SK-N-SH (cell line): ENCODE measurements at regions not wholly inside any gene's neighbourhood (a gene's known extent, or its start where the extent isn't known, plus 50 kb on each side); places are given as distances from the start of the nearest gene placed in this dataset.

Source experiments
- CTCF ChIA-PET: fragments of 300-600, 350-600 bp; formaldehyde crosslinking; extraction: SDS; loops from one replicate; lab custom pipeline; 2021; lab: Yijun Ruan, JAX
- POLR2A ChIA-PET: fragments of 350-600 bp; sonication (Branson Sonifier 250); formaldehyde crosslinking; extraction: SDS; loops from one replicate; lab custom pipeline; 2020; ENCODE audit warnings: antibody characterized with exemption, inconsistent platforms; lab: Yijun Ruan, JAX
- DNase-seq: peaks from one replicate; pipeline ENCODE4 v3.0.0; 2012
- H2AFZ ChIP-seq: fragments of 200-600 bp; sonication (generic); 2 replicates; pipeline ENCODE4 v1.8.1; 2016; ENCODE audit warnings: antibody characterized with exemption, mild to moderate bottlenecking, low read depth
- H3F3A ChIP-seq: fragments of 200-600 bp; sonication (generic); replicated peaks from 2 replicates; pipeline ENCODE3; 2016; ENCODE audit warnings: antibody characterized with exemption, mild to moderate bottlenecking; ENCODE audit not compliant: insufficient read depth
- H3K27ac ChIP-seq, 2 experiments: fragments of 200-500 bp in 1 of 2; fragments of 200-600 bp in 1 of 2; sonication (Bioruptor generic) in 1 of 2; sonication (generic), shearing (Covaris generic) in 1 of 2; 2 replicates each; pipeline versions ENCODE4 v1.5.1 to v1.6.1; 2014 to 2016; ENCODE audit warnings: low read depth in 2 of 2, inconsistent platforms in 1 of 2, low read length in 1 of 2, mild to moderate bottlenecking in 1 of 2, mixed read lengths in 1 of 2
- H3K27me3 ChIP-seq: fragments of 200-600 bp; sonication (generic), shearing (Covaris generic); 2 replicates; pipeline ENCODE4 v1.6.1; 2016; ENCODE audit warnings: mixed run types; ENCODE audit not compliant: insufficient read depth
- H3K36me3 ChIP-seq, 2 experiments: fragments of 200-500 bp in 1 of 2; fragments of 200-600 bp in 1 of 2; sonication (Bioruptor generic) in 1 of 2; sonication (generic) in 1 of 2; replicated peaks in 1 of 2; 2 replicates each; pipeline versions ENCODE3 to v1.5.1; 2014 to 2016; ENCODE audit warnings: low read length in 1 of 2, mild to moderate bottlenecking in 1 of 2; ENCODE audit not compliant: insufficient read depth in 2 of 2, control insufficient read depth in 1 of 2
- H3K4me1 ChIP-seq, 2 experiments: fragments of 200-500 bp in 1 of 2; fragments of 200-600 bp in 1 of 2; sonication (Bioruptor generic) in 1 of 2; sonication (generic), shearing (Covaris generic) in 1 of 2; 2 replicates each; pipeline versions ENCODE4 v1.5.1 to v1.6.1; 2014 to 2016; ENCODE audit warnings: low read depth in 1 of 2, low read length in 1 of 2, mixed run types in 1 of 2; ENCODE audit not compliant: insufficient read depth in 2 of 2, control insufficient read depth in 1 of 2
- H3K4me2 ChIP-seq: fragments of 200-600 bp; sonication (generic), shearing (Covaris generic); 2 replicates; pipeline ENCODE4 v1.6.1; 2017; ENCODE audit warnings: mixed run types
- H3K4me3 ChIP-seq, 2 experiments: fragments of 200-500 bp in 1 of 2; fragments of 200-600 bp in 1 of 2; sonication (Bioruptor generic) in 1 of 2; sonication (generic), shearing (Covaris generic) in 1 of 2; 2 replicates each; pipeline versions ENCODE4 v1.5.1 to v1.8.1; 2014 to 2016; ENCODE audit warnings: low read depth in 2 of 2, inconsistent platforms in 1 of 2, low read length in 1 of 2, mild to moderate bottlenecking in 1 of 2, mixed read lengths in 1 of 2, moderate library complexity in 1 of 2
- H3K79me2 ChIP-seq: fragments of 200-600 bp; sonication (generic); 2 replicates; pipeline ENCODE4 v1.8.1; 2017; ENCODE audit warnings: mild to moderate bottlenecking; ENCODE audit not compliant: insufficient read depth
- H3K9ac ChIP-seq: fragments of 200-600 bp; sonication (generic); 2 replicates; pipeline ENCODE4 v1.6.1; 2017; ENCODE audit warnings: mixed run types
- H3K9me2 ChIP-seq: fragments of 200-600 bp; sonication (generic); 2 replicates; pipeline ENCODE4 v1.6.1; 2017; ENCODE audit warnings: mixed run types
- H3K9me3 ChIP-seq: fragments of 200-600 bp; sonication (generic); 2 replicates; pipeline ENCODE4 v1.6.1; 2017; ENCODE audit warnings: mixed run types, mild to moderate bottlenecking, moderate library complexity
- H4K20me1 ChIP-seq: fragments of 200-600 bp; sonication (generic); 2 replicates; pipeline ENCODE4 v1.6.1; 2017; ENCODE audit warnings: mild to moderate bottlenecking, mixed run types; ENCODE audit not compliant: insufficient read depth
- CTCF ChIP-seq: fragments of 200-600 bp; sonication (generic); IDR thresholded peaks from 2 replicates; pipeline ENCODE4 v1.6.1; 2017; ENCODE audit warnings: antibody characterized with exemption, mild to moderate bottlenecking, moderate library complexity
- ELF1 ChIP-seq: IDR thresholded peaks from 2 replicates; pipeline ENCODE4 v1.4.0; 2012
- EZH2phosphoT487 ChIP-seq: fragments of 200-600 bp; sonication (generic); IDR thresholded peaks from 2 replicates; pipeline ENCODE4 v1.6.1; 2017; ENCODE audit warnings: low read depth, mixed run types, mild to moderate bottlenecking, antibody characterized with exemption, moderate library complexity, borderline replicate concordance
- FOSL2 ChIP-seq: IDR thresholded peaks from 2 replicates; pipeline ENCODE4 v1.4.0; 2012; ENCODE audit warnings: low read depth, mild to moderate bottlenecking, moderate library complexity, borderline replicate concordance
- FOXJ3 ChIP-seq: sonication (generic); formaldehyde crosslinking; IDR thresholded peaks from 2 replicates; pipeline ENCODE4 v1.5.1; 2020; ENCODE audit warnings: mild to moderate bottlenecking, missing genetic modification reagents
- GABPA ChIP-seq: IDR thresholded peaks from 2 replicates; pipeline ENCODE4 v1.4.0; 2012; ENCODE audit warnings: low read depth, mild to moderate bottlenecking
- MEF2A ChIP-seq: IDR thresholded peaks from 2 replicates; pipeline ENCODE4 v1.4.0; 2012; ENCODE audit warnings: low read depth, borderline replicate concordance
- MXI1 ChIP-seq: IDR thresholded peaks from 2 replicates; pipeline ENCODE4 v1.6.1; 2012; ENCODE audit warnings: mild to moderate bottlenecking, low read depth, low read length, improper control_type of control experiment
- NRF1 ChIP-seq: IDR thresholded peaks from 2 replicates; pipeline ENCODE4 v1.6.1; 2012; ENCODE audit warnings: low read depth, mild to moderate bottlenecking, low read length
- POLR2AphosphoS5 ChIP-seq: IDR thresholded peaks from 2 replicates; pipeline ENCODE4 v1.6.1; 2012; ENCODE audit warnings: low read depth, low read length
- RCOR1 ChIP-seq: fragments of 150-350 bp; IDR thresholded peaks from 2 replicates; pipeline ENCODE4 v1.6.1; 2017; ENCODE audit warnings: antibody characterized with exemption, low read length
- REST ChIP-seq: IDR thresholded peaks from 2 replicates; pipeline ENCODE4 v1.6.1; 2012; ENCODE audit warnings: mild to moderate bottlenecking, low read depth, low read length, moderate library complexity
- RFX5 ChIP-seq: IDR thresholded peaks from 2 replicates; pipeline ENCODE4 v1.6.1; 2012; ENCODE audit warnings: mild to moderate bottlenecking, improper control_type of control experiment, low read length
- RXRA ChIP-seq: IDR thresholded peaks from 2 replicates; pipeline ENCODE4 v1.4.0; 2012; ENCODE audit warnings: low read depth, mild to moderate bottlenecking, borderline replicate concordance
- SIN3A ChIP-seq: IDR thresholded peaks from 2 replicates; pipeline ENCODE4 v1.6.1; 2012; ENCODE audit warnings: low read depth, mild to moderate bottlenecking, low read length, moderate library complexity, borderline replicate concordance
- TAF1 ChIP-seq: IDR thresholded peaks from 2 replicates; pipeline ENCODE4 v1.6.1; 2012; ENCODE audit warnings: low read depth, mild to moderate bottlenecking, low read length, moderate library complexity, borderline replicate concordance
- USF2 ChIP-seq: fragments of 150-350 bp; IDR thresholded peaks from 2 replicates; pipeline ENCODE4 v1.6.1; 2017; ENCODE audit warnings: antibody characterized with exemption, low read length, low read depth, borderline replicate concordance
- YY1 ChIP-seq: IDR thresholded peaks from 2 replicates; pipeline ENCODE4 v1.4.0; 2012; ENCODE audit warnings: low read depth, mild to moderate bottlenecking
- ZBTB33 ChIP-seq: IDR thresholded peaks from 2 replicates; pipeline ENCODE4 v1.4.0; 2012; ENCODE audit warnings: low read depth, borderline replicate concordance
- WGBS: methylation state at CpG from one replicate; pipeline ENCODE4 v1.1.6; 2017; ENCODE audit warnings: low lambda C conversion rate; 5-methylcytosine and 5-hydroxymethylcytosine counted together

GRCh38 chr6:71053475-71053874, 96.6 kb upstream of the B3GAT2 start:
- POLR2A ChIA-PET, result no interaction called here
- 58% methylated on average over 4 of the region's 4 CpGs for WGBS
- DNase-seq, result no peak
- Histone ChIP-seq H3K4me2 (no peak overlapping the region), H3K27ac (no peak overlapping the region), H3K79me2 (no peaks in the 10 kb centered on the region), H3K36me3 (no peaks in the 10 kb centered on the region), H3K9me2 (no peaks in the 10 kb centered on the region), H3F3A (no peaks in the 10 kb centered on the region), H2AFZ (no peak overlapping the region), H3K9ac (no peak overlapping the region), H3K27me3 (no peaks in the 10 kb centered on the region), H3K9me3 (no peaks in the 10 kb centered on the region), H4K20me1 (no peaks in the 10 kb centered on the region), H3K4me3 (no peak overlapping the region), H3K4me1 (no peaks in the 10 kb centered on the region)
- CTCF ChIA-PET, result interaction anchor here (1.1 kb wide), 1 partner anchor 505 kb away, joined by 4 read pairs; no protein-coding TSS in a partner anchor
- TF ChIP-seq RFX5 (no peak), YY1 (no peak), ELF1 (no peak), MEF2A (no peak), USF2 (no peak), CTCF (no peak), TAF1 (no peak), NRF1 (no peak), FOSL2 (no peak), POLR2AphosphoS5 (no peak), RCOR1 (no peak), RXRA (no peak), MXI1 (no peak), GABPA (no peak), ZBTB33 (no peak), FOXJ3 (CRISPR knock-in tag) (no peak), REST (no peak), SIN3A (no peak), EZH2phosphoT487 (no peak)
